Lower leg skin (tissue), 3 donors: ENCODE measurements at regions not wholly inside any gene's neighbourhood (a gene's known extent, or its start where the extent isn't known, plus 50 kb on each side); places are given as distances from the start of the nearest gene placed in this dataset.

ENCODE experiments used
- CTCF ChIP-seq, 3 donors: fragments of 450-650 bp; IDR thresholded peaks; one replicate each; pipeline ENCODE4 v1.5.1; 2016; ENCODE audit warnings: antibody characterized with exemption in 3 of 3, mild to moderate bottlenecking in 3 of 3, moderate library complexity in 2 of 3
- POLR2A ChIP-seq, 2 donors: fragments of 450-650 bp; IDR thresholded peaks; one replicate each; pipeline ENCODE4 v1.6.1; 2016 to 2017; ENCODE audit warnings: antibody characterized with exemption in 2 of 2, mild to moderate bottlenecking in 1 of 2, moderate library complexity in 1 of 2

DNA sequence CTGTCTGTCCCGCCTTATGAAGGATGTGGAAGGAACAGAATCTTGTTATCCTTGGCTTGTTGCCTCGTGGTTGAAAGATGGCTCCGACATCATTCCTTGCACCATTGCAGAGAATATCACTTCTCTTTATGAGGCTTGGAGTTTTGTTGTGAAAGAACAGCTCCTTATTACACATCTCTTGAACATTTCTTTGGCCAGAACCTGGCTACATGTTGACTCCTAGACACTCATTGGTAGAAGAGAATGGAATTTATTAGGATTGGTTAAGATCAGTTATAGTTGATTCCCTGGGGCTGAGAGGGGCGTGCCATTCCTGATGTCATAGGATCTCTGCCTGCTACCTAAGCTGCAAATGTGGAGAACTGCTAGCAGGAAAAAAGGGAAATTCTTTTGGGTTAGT lies 180.5 kb upstream of the CTBP2 start:
- TF ChIP-seq CTCF (IDR thresholded peaks at IDR 0.05), result no peak
- no peak for TF ChIP-seq POLR2A (IDR thresholded peaks at IDR 0.05)
